GM12874 (cell line): ENCODE measurements at regions not wholly inside any gene's neighbourhood (a gene's known extent, or its start where the extent isn't known, plus 50 kb on each side); places are given as distances from the start of the nearest gene placed in this dataset.

Experiments
- CTCF ChIP-seq: IDR thresholded peaks from 2 replicates; pipeline ENCODE4 v1.5.1; 2011; ENCODE audit warnings: low read depth, mild to moderate bottlenecking, control low read depth, low read length, moderate library complexity; ENCODE audit not compliant: insufficient read depth

- no peak for TF ChIP-seq CTCF
These were observed 125.2 kb upstream of the PARP11 start for GRCh38 chr12:3998397-3998796.

- no peak for TF ChIP-seq CTCF
These were observed 123.1 kb upstream of the PARP11 start for GRCh38 chr12:3996322-3996721.

- no peak for TF ChIP-seq CTCF
These were observed 122.1 kb upstream of the PARP11 start for GRCh38 chr12:3995306-3995705.

- TF ChIP-seq CTCF, result no peak
These were observed 121.3 kb upstream of the PARP11 start for GRCh38 chr12:3994500-3994899.

GRCh38 chr12:3992945-3993344, 119.7 kb upstream of the PARP11 start:
- TF ChIP-seq CTCF, result no peak

- TF ChIP-seq CTCF, result no peak
These were observed 118.8 kb upstream of the PARP11 start for GRCh38 chr12:3991798-3992580.

- no peak for TF ChIP-seq CTCF
These were observed 117.5 kb upstream of the PARP11 start for GRCh38 chr12:3990501-3991280.
